ENCODE measurements at regions not wholly inside any gene's neighbourhood (a gene's known extent, or its start where the extent isn't known, plus 50 kb on each side); places are given as distances from the start of the nearest gene placed in this dataset.

- TF ChIP-seq, protein P1, sequence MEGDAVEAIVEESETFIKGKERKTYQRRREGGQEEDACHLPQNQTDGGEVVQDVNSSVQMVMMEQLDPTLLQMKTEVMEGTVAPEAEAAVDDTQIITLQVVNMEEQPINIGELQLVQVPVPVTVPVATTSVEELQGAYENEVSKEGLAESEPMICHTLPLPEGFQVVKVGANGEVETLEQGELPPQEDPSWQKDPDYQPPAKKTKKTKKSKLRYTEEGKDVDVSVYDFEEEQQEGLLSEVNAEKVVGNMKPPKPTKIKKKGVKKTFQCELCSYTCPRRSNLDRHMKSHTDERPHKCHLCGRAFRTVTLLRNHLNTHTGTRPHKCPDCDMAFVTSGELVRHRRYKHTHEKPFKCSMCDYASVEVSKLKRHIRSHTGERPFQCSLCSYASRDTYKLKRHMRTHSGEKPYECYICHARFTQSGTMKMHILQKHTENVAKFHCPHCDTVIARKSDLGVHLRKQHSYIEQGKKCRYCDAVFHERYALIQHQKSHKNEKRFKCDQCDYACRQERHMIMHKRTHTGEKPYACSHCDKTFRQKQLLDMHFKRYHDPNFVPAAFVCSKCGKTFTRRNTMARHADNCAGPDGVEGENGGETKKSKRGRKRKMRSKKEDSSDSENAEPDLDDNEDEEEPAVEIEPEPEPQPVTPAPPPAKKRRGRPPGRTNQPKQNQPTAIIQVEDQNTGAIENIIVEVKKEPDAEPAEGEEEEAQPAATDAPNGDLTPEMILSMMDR (IDR thresholded peaks at IDR 0.05; ENCODE audit: insufficient read depth, low read depth, low read length): no peak
- no peak for TF ChIP-seq EZH2 (IDR thresholded peaks at IDR 0.05; ENCODE audit: insufficient read depth, low read length)
These were observed 142.7 kb downstream of the DLEU7 start for GRCh38 chr13:50700664-50701305.

All from astrocyte (in vitro differentiated cells and primary cell).